ENCODE measurements at regions not wholly inside any gene's neighbourhood (a gene's known extent, or its start where the extent isn't known, plus 50 kb on each side); places are given as distances from the start of the nearest gene placed in this dataset.

- CTCF ChIA-PET: interaction anchor here (0.8 to 2.3 kb wide), 5 partner anchors 8 to 210 kb away, joined by 3 to 8 read pairs (median 5); no protein-coding TSS in a partner anchor
- H3K27ac ChIP-seq (ENCODE audit: extremely low read depth, low read depth, low read length): no peak overlapping the region
- no peaks in the 10 kb centered on the region for H3K4me1 ChIP-seq (ENCODE audit: control insufficient read depth, insufficient read depth, low read length)
- no peak for TF ChIP-seq ZSCAN4 (tag by site-specific recombination; IDR thresholded peaks at IDR 0.05)
- no peak for TF ChIP-seq ZNF248 (tag by site-specific recombination; IDR thresholded peaks at IDR 0.05)
- no peak for TF ChIP-seq ZNF449 (tag by site-specific recombination; IDR thresholded peaks at IDR 0.05)
- no peaks in the 10 kb centered on the region for H3K9me3 ChIP-seq (ENCODE audit: control insufficient read depth, insufficient read depth, low read depth, low read length)
- POLR2A ChIA-PET: no interaction called here
- no peaks in the 10 kb centered on the region for H3K36me3 ChIP-seq (ENCODE audit: control insufficient read depth in 2 of 2, insufficient read depth in 1 of 2, low read length in 2 of 2)
- no peak overlapping the region for H3K4me3 ChIP-seq (ENCODE audit: low read depth, low read length)
These were observed 66.6 kb upstream of the KSR1 start for GRCh38 chr17:27389542-27390140.

- H3K27ac ChIP-seq (ENCODE audit: extremely low read depth, low read depth, low read length): no peak overlapping the region
- no peaks in the 10 kb centered on the region for H3K4me1 ChIP-seq (ENCODE audit: control insufficient read depth, insufficient read depth, low read length)
- H3K4me3 ChIP-seq (ENCODE audit: low read depth, low read length): no peak overlapping the region
- H3K9me3 ChIP-seq (ENCODE audit: control insufficient read depth, insufficient read depth, low read depth, low read length): no peaks in the 10 kb centered on the region
- TF ChIP-seq ZNF488 (tag by site-specific recombination; IDR thresholded peaks at IDR 0.05) (no peak), SCRT2 (tag by site-specific recombination; IDR thresholded peaks at IDR 0.05) (no peak), ZNF513 (tag by site-specific recombination; IDR thresholded peaks at IDR 0.05) (no peak), MYNN (tag by site-specific recombination; IDR thresholded peaks at IDR 0.05; ENCODE audit: borderline replicate concordance) (no peak), ZNF133 (tag by site-specific recombination; IDR thresholded peaks at IDR 0.05) (no peak), ZNF404 (tag by site-specific recombination; IDR thresholded peaks at IDR 0.05) (no peak), ZNF677 (tag by site-specific recombination; IDR thresholded peaks at IDR 0.05) (no peak), ZFP37 (tag by site-specific recombination; IDR thresholded peaks at IDR 0.05) (no peak), ZNF639 (tag by site-specific recombination; IDR thresholded peaks at IDR 0.05) (no peak), ZNF555 (tag by site-specific recombination; conservative IDR thresholded peaks at IDR 0.05) (no peak), ZNF280D (tag by site-specific recombination; IDR thresholded peaks at IDR 0.05) (no peak), ZNF704 (tag by site-specific recombination; IDR thresholded peaks at IDR 0.05) (no peak), ZNF174 (tag by site-specific recombination; IDR thresholded peaks at IDR 0.05) (no peak), RBAK (tag by site-specific recombination; IDR thresholded peaks at IDR 0.05) (no peak), OSR2 (tag by site-specific recombination; IDR thresholded peaks at IDR 0.05) (no peak), ZBTB20 (tag by site-specific recombination; IDR thresholded peaks at IDR 0.05) (no peak)
- ChIA-PET CTCF (interaction anchor here (0.5 to 1.2 kb wide), 5 partner anchors 9 to 212 kb away, joined by 3 to 5 read pairs (median 3); no protein-coding TSS in a partner anchor), POLR2A (no interaction called here)
- H3K36me3 ChIP-seq (ENCODE audit: control insufficient read depth in 2 of 2, insufficient read depth in 1 of 2, low read length in 2 of 2): no peaks in the 10 kb centered on the region
These were observed 65.7 kb upstream of the KSR1 start for GRCh38 chr17:27390540-27390939.
